Neural cell (in vitro differentiated cells): ENCODE measurements at regions not wholly inside any gene's neighbourhood (a gene's known extent, or its start where the extent isn't known, plus 50 kb on each side); places are given as distances from the start of the nearest gene placed in this dataset.

Source experiments
- H2AFZ ChIP-seq: fragments of 200-600, 300-800 bp; sonication (generic), shearing (Covaris generic); 2 replicates; pipeline ENCODE4 v1.6.0; 2014; ENCODE audit warnings: low read depth, mild to moderate bottlenecking, antibody characterized with exemption, low read length, moderate library complexity
- H3F3A ChIP-seq: fragments of 200-600 bp; shearing (Covaris generic); 2 replicates; pipeline ENCODE4 v1.6.1; 2016; ENCODE audit warnings: mild to moderate bottlenecking, moderate library complexity, mixed read lengths, antibody characterized with exemption, low read length; ENCODE audit not compliant: insufficient read depth, poor library complexity, severe bottlenecking
- H3K27ac ChIP-seq: fragments of 200-600, 300-800 bp; sonication (generic), shearing (Covaris generic); 2 replicates; pipeline ENCODE4 v1.5.1; 2014; ENCODE audit warnings: mild to moderate bottlenecking, low read length, moderate library complexity
- H3K27me3 ChIP-seq: fragments of 300-800, 200-600 bp; sonication (generic), shearing (Covaris generic); 2 replicates; pipeline ENCODE4 v1.6.0; 2014; ENCODE audit warnings: mild to moderate bottlenecking, low read depth, low read length, moderate library complexity; ENCODE audit not compliant: insufficient read depth
- H3K36me3 ChIP-seq: fragments of 300-800, 200-600 bp; sonication (generic), shearing (Covaris generic); 2 replicates; pipeline ENCODE4 v1.5.1; 2014; ENCODE audit warnings: mild to moderate bottlenecking, antibody characterized with exemption, low read length, moderate library complexity; ENCODE audit not compliant: insufficient read depth
- H3K4me2 ChIP-seq: fragments of 300-800, 200-600 bp; sonication (generic), shearing (Covaris generic); 2 replicates; pipeline ENCODE4 v1.6.0; 2014; ENCODE audit warnings: mild to moderate bottlenecking, low read length
- H3K4me3 ChIP-seq: fragments of 300-800, 200-600 bp; sonication (generic), shearing (Covaris generic); 2 replicates; pipeline ENCODE4 v1.5.1; 2014; ENCODE audit warnings: mild to moderate bottlenecking, low read length, moderate library complexity
- H3K79me2 ChIP-seq: fragments of 200-600 bp; shearing (Covaris generic); replicated peaks from 2 replicates; pipeline ENCODE4 v1.6.0; 2014; ENCODE audit warnings: mild to moderate bottlenecking, low read length, moderate library complexity; ENCODE audit not compliant: insufficient read depth
- H3K9ac ChIP-seq: fragments of 300-800, 200-600 bp; sonication (generic), shearing (Covaris generic); 2 replicates; pipeline ENCODE4 v1.6.1; 2016; ENCODE audit warnings: mild to moderate bottlenecking, low read length, mixed read lengths
- H3K9me2 ChIP-seq: fragments of 200-600 bp; shearing (Covaris generic); 2 replicates; pipeline ENCODE4 v1.6.1; 2016; ENCODE audit warnings: mild to moderate bottlenecking, low read length, mixed read lengths; ENCODE audit not compliant: insufficient read depth
- H3K9me3 ChIP-seq: fragments of 200-600, 300-800 bp; sonication (generic), shearing (Covaris generic); 2 replicates; pipeline ENCODE4 v1.6.1; 2016; ENCODE audit warnings: mild to moderate bottlenecking, mixed run types, low read length, moderate library complexity, mixed read lengths
- H4K20me1 ChIP-seq: fragments of 200-600 bp; shearing (Covaris generic); 2 replicates; pipeline ENCODE4 v1.6.1; 2016; ENCODE audit warnings: mild to moderate bottlenecking, mixed run types; ENCODE audit not compliant: insufficient read depth
- CTCF ChIP-seq: fragments of 450-650 bp; IDR thresholded peaks from 2 replicates; pipeline ENCODE4 v1.5.1; 2014; ENCODE audit warnings: antibody characterized with exemption, mild to moderate bottlenecking, moderate library complexity; ENCODE audit not compliant: poor library complexity, severe bottlenecking
- EP300 ChIP-seq: fragments of 450-650 bp; conservative IDR thresholded peaks from 2 replicates; pipeline ENCODE4 v1.6.1; 2014; ENCODE audit warnings: antibody characterized with exemption, mild to moderate bottlenecking, moderate library complexity; ENCODE audit not compliant: poor library complexity, severe bottlenecking
- EZH2 ChIP-seq: fragments of 200-600, 300-800 bp; shearing (Covaris generic), sonication (generic); IDR thresholded peaks from 2 replicates; pipeline ENCODE4 v1.6.1; 2014; ENCODE audit warnings: antibody characterized with exemption, low read length, borderline replicate concordance, mild to moderate bottlenecking; ENCODE audit not compliant: insufficient read depth, poor library complexity, severe bottlenecking
- MXI1 ChIP-seq: fragments of 450-650 bp; conservative IDR thresholded peaks from 2 replicates; pipeline ENCODE4 v1.6.1; 2014; ENCODE audit warnings: antibody characterized with exemption, mild to moderate bottlenecking; ENCODE audit not compliant: poor library complexity, severe bottlenecking
- POLR2AphosphoS5 ChIP-seq: IDR thresholded peaks from 2 replicates; pipeline ENCODE4 v1.6.1; 2012
- RAD21 ChIP-seq: fragments of 450-650 bp; conservative IDR thresholded peaks from 2 replicates; pipeline ENCODE4 v1.6.1; 2014; ENCODE audit warnings: antibody characterized with exemption, mild to moderate bottlenecking, moderate library complexity
- REST ChIP-seq: IDR thresholded peaks from 2 replicates; pipeline ENCODE4 v1.6.1; 2012; ENCODE audit warnings: borderline replicate concordance
- SMC3 ChIP-seq: fragments of 450-650 bp; conservative IDR thresholded peaks from 2 replicates; pipeline ENCODE4 v1.6.1; 2014; ENCODE audit warnings: antibody characterized with exemption, mild to moderate bottlenecking, moderate library complexity; ENCODE audit not compliant: poor library complexity
- TAF1 ChIP-seq: IDR thresholded peaks from 2 replicates; pipeline ENCODE4 v1.6.1; 2012; ENCODE audit warnings: low read depth

- H3K9ac ChIP-seq: no peak overlapping the region
- H3K4me3 ChIP-seq: no peak overlapping the region
- no peak overlapping the region for H3K4me2 ChIP-seq
- H3K36me3 ChIP-seq: no peaks in the 10 kb centered on the region
- no peak for TF ChIP-seq RAD21
- TF ChIP-seq TAF1: no peak
- no peak for TF ChIP-seq SMC3
- no peak for TF ChIP-seq EP300
- TF ChIP-seq CTCF: no peak
- no peak for TF ChIP-seq EZH2
- no peak for TF ChIP-seq REST
- no peak for TF ChIP-seq POLR2AphosphoS5
- TF ChIP-seq MXI1: no peak
- no peaks in the 10 kb centered on the region for H3F3A ChIP-seq
- no peaks in the 10 kb centered on the region for H3K9me2 ChIP-seq
- H4K20me1 ChIP-seq: no peaks in the 10 kb centered on the region
- H2AFZ ChIP-seq: no peak overlapping the region
- no peaks in the 10 kb centered on the region for H3K27me3 ChIP-seq
- H3K9me3 ChIP-seq: no peaks in the 10 kb centered on the region
- no peak overlapping the region for H3K27ac ChIP-seq
- no peaks in the 10 kb centered on the region for H3K79me2 ChIP-seq
Observed at GRCh38 chr5:175163586-175164275, 280.3 kb downstream of the DRD1 start.

- Histone ChIP-seq H3K9ac (no peak overlapping the region), H3K4me3 (no peak overlapping the region), H3K4me2 (no peak overlapping the region), H3K27me3 (no peaks in the 10 kb centered on the region), H4K20me1 (no peaks in the 10 kb centered on the region), H3K36me3 (no peaks in the 10 kb centered on the region), H2AFZ (no peak overlapping the region), H3K9me3 (no peaks in the 10 kb centered on the region), H3K9me2 (no peaks in the 10 kb centered on the region), H3K27ac (no peak overlapping the region), H3F3A (no peaks in the 10 kb centered on the region), H3K79me2 (no peaks in the 10 kb centered on the region)
- TF ChIP-seq MXI1 (no peak), SMC3 (no peak), RAD21 (no peak), POLR2AphosphoS5 (no peak), EZH2 (no peak), EP300 (no peak), TAF1 (no peak), REST (no peak), CTCF (no peak)
Observed at GRCh38 chr5:175162036-175162435, 281.9 kb downstream of the DRD1 start.
